Natural killer cell (primary cell): ENCODE measurements at regions not wholly inside any gene's neighbourhood (a gene's known extent, or its start where the extent isn't known, plus 50 kb on each side); places are given as distances from the start of the nearest gene placed in this dataset.

Source experiments
- ATAC-seq, 3 donors: fragments of 150-1000 bp in 2 of 3; fragments of 200-7000 bp in 1 of 3; cut with Tn5 transposase; 1 replicate in 1 of 3; 2 replicates in 2 of 3; pipeline ENCODE4 v1.10.0; 2021; ENCODE audit warnings: mild to moderate bottlenecking in 2 of 3, moderate library complexity in 2 of 3
- DNase-seq, 2 donors: peaks; one replicate each; pipeline versions ENCODE4 v3.0.0 to v3.0.0-alpha.2; 2013 to 2021; ENCODE audit warnings: mixed read lengths in 1 of 2
- H3K27ac ChIP-seq: one replicate; pipeline ENCODE4 v1.5.1; 2013; ENCODE audit warnings: mild to moderate bottlenecking, low read length
- H3K27me3 ChIP-seq: one replicate; pipeline ENCODE4 v1.6.1; 2013; ENCODE audit warnings: low read length; ENCODE audit not compliant: control insufficient read depth, insufficient read depth
- H3K36me3 ChIP-seq: one replicate; pipeline ENCODE4 v1.6.1; 2013; ENCODE audit warnings: low read length; ENCODE audit not compliant: control insufficient read depth, insufficient read depth
- H3K4me1 ChIP-seq: one replicate; pipeline ENCODE4 v1.6.1; 2013; ENCODE audit warnings: low read length; ENCODE audit not compliant: control insufficient read depth, insufficient read depth
- H3K4me3 ChIP-seq: one replicate; pipeline ENCODE4 v1.5.1; 2013; ENCODE audit warnings: low read length
- H3K9me3 ChIP-seq: one replicate; pipeline ENCODE4 v1.6.1; 2013; ENCODE audit warnings: low read length; ENCODE audit not compliant: control insufficient read depth, insufficient read depth
- H3K27ac Mint-ChIP-seq, 2 donors: one replicate each; pipeline ENCODE4 v1.8.0; 2022; ENCODE audit warnings: mild to moderate bottlenecking in 2 of 2, mixed read lengths in 2 of 2, moderate library complexity in 1 of 2
- H3K27me3 Mint-ChIP-seq, 2 donors: one replicate each; pipeline ENCODE4 v1.8.0; 2022; ENCODE audit warnings: low read depth in 2 of 2, mixed read lengths in 2 of 2
- H3K36me3 Mint-ChIP-seq: one replicate; pipeline ENCODE4 v1.8.0; 2022; ENCODE audit warnings: mixed read lengths
- H3K4me1 Mint-ChIP-seq, 2 donors: one replicate each; pipeline ENCODE4 v1.8.0; 2022; ENCODE audit warnings: mixed read lengths in 2 of 2
- H3K4me3 Mint-ChIP-seq: one replicate; pipeline ENCODE4 v1.8.0; 2022; ENCODE audit warnings: mild to moderate bottlenecking, moderate library complexity, mixed read lengths
- H3K9me3 Mint-ChIP-seq, 2 donors: one replicate each; pipeline ENCODE4 v1.8.0; 2022; ENCODE audit warnings: mixed read lengths in 2 of 2
- CTCF ChIP-seq: fragments of 200-600 bp; IDR thresholded peaks from one replicate; pipeline ENCODE4 v1.8.0; 2022; ENCODE audit warnings: antibody characterized with exemption
- WGBS: methylation state at CpG from one replicate; pipeline ENCODE4 v1.1.7; 2013; ENCODE audit warnings: missing lambda C conversion rate; ENCODE audit not compliant: insufficient coverage; 5-methylcytosine and 5-hydroxymethylcytosine counted together
- intact Hi-C: fragments of 100-400 bp; cut with micrococcal nuclease; formaldehyde crosslinking; loops from one replicate; pipeline ENCODE4 v1.14.2; 2022

DNA sequence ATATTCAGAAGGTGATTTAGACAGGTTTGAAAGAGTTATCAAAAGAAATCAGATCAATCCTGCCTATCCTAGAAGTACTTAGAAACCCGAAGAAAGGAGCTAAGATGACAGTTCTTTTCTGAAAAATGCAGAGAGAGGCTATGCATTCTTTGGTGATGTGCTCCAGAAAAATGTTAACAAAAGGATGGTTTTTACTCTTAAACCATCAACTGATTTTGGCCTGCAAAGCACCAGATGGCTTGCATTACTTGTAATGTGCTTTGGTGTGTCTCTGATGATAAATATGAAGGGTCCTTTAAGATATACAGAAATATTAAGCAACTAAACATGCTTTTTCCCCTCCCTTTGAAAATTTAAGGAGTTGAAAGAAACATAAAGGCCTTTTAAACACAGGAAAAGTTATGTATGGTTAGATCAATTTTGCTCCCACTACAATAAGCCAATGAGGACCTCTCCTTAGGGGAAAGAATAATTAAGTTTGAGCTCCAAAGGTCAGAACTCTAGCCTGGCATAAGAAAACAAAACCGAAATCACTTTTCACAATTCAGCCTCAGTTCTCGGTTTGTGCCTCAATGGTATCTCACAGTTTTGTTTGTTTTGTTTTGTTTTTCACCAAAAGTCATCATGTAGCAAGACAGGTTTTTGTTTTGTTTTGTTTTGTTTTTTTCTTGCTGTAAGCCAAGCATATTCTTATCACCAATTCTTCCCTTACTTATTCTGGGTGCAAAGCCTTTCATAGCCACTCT, 302.4 kb upstream of the NT5C1B start:
- no peak for TF ChIP-seq CTCF
- H3K36me3 ChIP-seq: no peaks in the 10 kb centered on the region
- no peaks in the 10 kb centered on the region for H3K9me3 ChIP-seq
- Mint-ChIP-seq H3K27me3 (no peaks in the 10 kb centered on the region), H3K4me1 (no peaks in the 10 kb centered on the region), H3K9me3 (peaks cover 5 to 9% of the 10 kb centered on the region in 2 donors), H3K4me3 (no peak overlapping the region), H3K27ac (no peak overlapping the region), H3K36me3 (peaks cover 15% of the 10 kb centered on the region)
- H3K4me3 ChIP-seq: no peak overlapping the region
- ATAC-seq (no peak), DNase-seq (no peak)
- no peaks in the 10 kb centered on the region for H3K27me3 ChIP-seq
- intact Hi-C loops: no loop called here
- WGBS: 90% methylated on average over 3 of the region's 3 CpGs
- H3K27ac ChIP-seq: no peak overlapping the region
- no peaks in the 10 kb centered on the region for H3K4me1 ChIP-seq

DNA sequence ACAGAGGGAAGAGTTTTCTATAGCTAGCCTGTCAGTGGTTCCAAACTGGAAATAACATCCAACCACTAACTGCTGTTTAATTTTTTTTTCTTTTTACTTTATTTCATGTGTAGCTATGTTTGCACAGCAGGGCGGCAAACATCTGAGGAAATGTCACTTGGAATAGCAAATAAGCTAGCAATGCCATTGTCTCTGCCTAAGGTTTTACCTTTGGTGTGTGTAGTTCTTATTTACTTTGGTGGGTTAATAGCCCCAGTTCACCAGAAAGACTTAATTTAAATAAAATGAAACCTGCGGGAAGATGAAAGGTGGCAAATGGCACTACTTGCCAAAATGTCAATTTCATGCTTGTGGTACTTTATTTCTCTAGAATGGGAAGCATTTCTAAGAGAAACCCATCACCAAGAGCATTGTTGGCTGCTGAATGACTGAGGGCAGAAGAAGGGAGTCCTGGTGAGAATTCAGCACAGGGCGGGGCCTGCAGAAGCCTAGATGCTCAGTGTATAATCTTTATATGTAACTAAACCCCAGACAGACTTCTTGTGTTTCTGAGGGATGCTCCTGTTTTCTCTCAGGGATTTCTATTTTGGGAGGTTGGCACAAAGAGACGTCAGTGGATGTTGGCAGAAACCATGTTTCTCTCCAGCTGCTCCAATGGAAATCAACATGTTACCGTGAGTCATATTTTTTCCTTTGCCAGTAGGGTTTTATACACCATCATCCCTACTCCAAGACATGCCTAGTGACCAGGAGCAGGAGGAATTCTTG, 300.4 kb upstream of the NT5C1B start:
- Mint-ChIP-seq H3K36me3 (peaks cover 6% of the 10 kb centered on the region), H3K4me3 (no peak overlapping the region), H3K27ac (no peak overlapping the region), H3K27me3 (no peaks in the 10 kb centered on the region), H3K9me3 (peaks cover 5 to 11% of the 10 kb centered on the region in 2 donors), H3K4me1 (no peaks in the 10 kb centered on the region)
- TF ChIP-seq CTCF: no peak
- WGBS: 71% methylated on average over 4 of the region's 5 CpGs
- DNase-seq (no peak), ATAC-seq (no peak)
- Histone ChIP-seq H3K36me3 (no peaks in the 10 kb centered on the region), H3K4me3 (no peak overlapping the region), H3K4me1 (no peaks in the 10 kb centered on the region), H3K9me3 (no peaks in the 10 kb centered on the region), H3K27me3 (no peaks in the 10 kb centered on the region), H3K27ac (no peak overlapping the region)
- intact Hi-C loops: no loop called here

DNA sequence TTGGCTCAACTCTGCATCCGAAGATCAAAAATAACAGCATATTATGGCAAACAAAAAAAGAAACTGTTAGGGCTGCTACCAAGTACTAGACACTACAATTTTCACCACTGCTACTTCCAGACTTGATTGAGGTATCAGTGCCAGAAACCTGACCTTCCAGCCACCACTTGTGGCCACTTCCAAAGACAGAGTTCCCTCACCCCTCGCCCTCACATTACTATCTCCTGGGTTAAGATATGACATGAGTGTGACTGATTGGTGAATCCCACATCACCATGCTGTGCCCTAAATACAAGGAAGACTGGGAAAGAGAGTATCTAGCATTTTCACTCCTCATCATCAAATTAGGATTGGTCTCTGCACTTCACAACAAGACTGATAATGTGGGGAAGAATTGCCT, 296.1 kb upstream of the NT5C1B start:
- no peak for ATAC-seq
- H3K4me3 ChIP-seq: no peak overlapping the region
- no peaks in the 10 kb centered on the region for H3K9me3 ChIP-seq
- H3K36me3 ChIP-seq: no peaks in the 10 kb centered on the region
- no peak overlapping the region for H3K27ac ChIP-seq
- DNase-seq: no peak
- no peaks in the 10 kb centered on the region for H3K4me1 Mint-ChIP-seq
- H3K27me3 ChIP-seq: no peaks in the 10 kb centered on the region
- H3K27ac Mint-ChIP-seq: no peak overlapping the region
- H3K9me3 Mint-ChIP-seq: peaks cover 8 to 9% of the 10 kb centered on the region in 2 donors
- TF ChIP-seq CTCF: no peak
- H3K4me3 Mint-ChIP-seq: no peak overlapping the region
- H3K27me3 Mint-ChIP-seq: no peaks in the 10 kb centered on the region
- 88% methylated on average over 1 of the region's 2 CpGs for WGBS
- intact Hi-C loops: no loop called here
- no peaks in the 10 kb centered on the region for H3K4me1 ChIP-seq
- H3K36me3 Mint-ChIP-seq: peaks cover 6% of the 10 kb centered on the region
